HCT116 (cell line): ENCODE measurements at regions not wholly inside any gene's neighbourhood (a gene's known extent, or its start where the extent isn't known, plus 50 kb on each side); places are given as distances from the start of the nearest gene placed in this dataset.

ENCODE experiments used
- ATAC-seq: fragments of 200-7000 bp; cut with Tn5 transposase; 2 replicates; pipeline ENCODE4 v1.9.1; 2020; ENCODE audit warnings: mild to moderate bottlenecking, moderate library complexity
- BruUV-seq: library from RNA; stranded (reverse); fragments of 400-500 nt; replicated peaks from 2 replicates; lab custom pipeline; 2021; lab: Mats Ljungman, UMichigan
- CTCF ChIA-PET: fragments of 300-600 bp; sonication (Branson Sonifier 250); formaldehyde crosslinking; loops from one replicate; lab custom pipeline; 2021; ENCODE audit warnings: antibody characterized with exemption; lab: Charles Lee
- POLR2A ChIA-PET: fragments of 300-600, 350-600 bp; sonication (Branson Sonifier 250); formaldehyde crosslinking; loops from one replicate; lab custom pipeline; 2021; ENCODE audit warnings: antibody characterized with exemption; lab: Charles Lee
- RAD21 ChIA-PET, 2 experiments: fragments of 300-600 bp; sonication (Branson Sonifier 250); formaldehyde crosslinking; loops; one replicate each; lab custom pipeline; 2023; ENCODE audit warnings: low total read pairs in 2 of 2; ENCODE audit not compliant: uncharacterized antibody in 2 of 2, unreplicated experiment in 2 of 2, low non-redundant PET in 1 of 2; lab: Charles Lee
- DNase-seq: peaks from one replicate; pipeline ENCODE4 v3.0.0-alpha.2; 2010; ENCODE audit warnings: low read depth, low spot score
- H2AFZ ChIP-seq: fragments of 200-600 bp; shearing (Covaris generic), sonication (generic); 2 replicates; pipeline ENCODE4 v1.6.1; 2017; ENCODE audit warnings: low read depth, mixed run types, mixed read lengths, antibody characterized with exemption, low read length; ENCODE audit not compliant: poor library complexity, severe bottlenecking
- H3K27ac ChIP-seq: 2 replicates; pipeline ENCODE4 v1.5.1; 2012; ENCODE audit warnings: low read depth, low read length
- H3K27me3 ChIP-seq: fragments of 200-600 bp; sonication (generic); 2 replicates; pipeline ENCODE4 v1.6.1; 2016; ENCODE audit warnings: mixed run types, low read length, mixed read lengths; ENCODE audit not compliant: insufficient read depth
- H3K36me3 ChIP-seq, 2 experiments: fragments of 200-500 bp in 1 of 2; fragments of 200-600 bp in 1 of 2; sonication (Bioruptor generic) in 1 of 2; sonication (generic) in 1 of 2; 2 replicates each; pipeline versions ENCODE4 v1.5.1 to v1.6.1; 2014 to 2016; ENCODE audit warnings: low read length in 2 of 2, inconsistent platforms in 1 of 2, mixed read lengths in 1 of 2, mixed run types in 1 of 2; ENCODE audit not compliant: insufficient read depth in 2 of 2, control insufficient read depth in 1 of 2
- H3K4me1 ChIP-seq, 2 experiments: fragments of 200-600 bp in 1 of 2; sonication (generic) in 1 of 2; 2 replicates each; pipeline versions ENCODE4 v1.5.1 to v1.6.1; 2012 to 2017; ENCODE audit warnings: low read length in 2 of 2, inconsistent platforms in 1 of 2, mild to moderate bottlenecking in 1 of 2, mixed read lengths in 1 of 2, mixed run types in 1 of 2, moderate library complexity in 1 of 2; ENCODE audit not compliant: insufficient read depth in 2 of 2, control insufficient read depth in 1 of 2
- H3K4me2 ChIP-seq: fragments of 200-600 bp; sonication (generic); 2 replicates; pipeline ENCODE4 v1.6.1; 2017; ENCODE audit warnings: mixed run types, low read length, mixed read lengths
- H3K4me3 ChIP-seq, 2 experiments: fragments of 200-600 bp in 1 of 2; sonication (generic) in 1 of 2; replicated peaks in 1 of 2; 2 replicates each; pipeline ENCODE4 v1.5.1; 2011 to 2016; ENCODE audit warnings: low read length in 2 of 2, control low read depth in 1 of 2, low read depth in 1 of 2, mild to moderate bottlenecking in 1 of 2, mixed read lengths in 1 of 2, mixed run types in 1 of 2
- H3K79me2 ChIP-seq: fragments of 200-600 bp; sonication (generic); 2 replicates; pipeline ENCODE4 v1.6.1; 2017; ENCODE audit warnings: mild to moderate bottlenecking, mixed run types, low read length, moderate library complexity, mixed read lengths; ENCODE audit not compliant: insufficient read depth
- H3K9ac ChIP-seq: fragments of 200-600 bp; sonication (generic); 2 replicates; pipeline ENCODE4 v1.6.1; 2016; ENCODE audit warnings: low read length, mixed read lengths
- H3K9me2 ChIP-seq: fragments of 200-600 bp; sonication (generic), shearing (Covaris generic); 2 replicates; pipeline ENCODE4 v1.6.1; 2017; ENCODE audit warnings: mixed run types, mild to moderate bottlenecking, moderate library complexity; ENCODE audit not compliant: insufficient read depth
- H3K9me3 ChIP-seq, 2 experiments: fragments of 200-500 bp in 1 of 2; fragments of 200-600 bp in 1 of 2; sonication (Bioruptor generic) in 1 of 2; sonication (generic) in 1 of 2; 2 replicates each; pipeline ENCODE4 v1.6.1; 2014 to 2017; ENCODE audit warnings: low read length in 2 of 2, mixed read lengths in 2 of 2, inconsistent platforms in 1 of 2, low read depth in 1 of 2, mild to moderate bottlenecking in 1 of 2, mixed run types in 1 of 2, moderate library complexity in 1 of 2; ENCODE audit not compliant: control insufficient read depth in 1 of 2, insufficient read depth in 1 of 2
- H4K20me1 ChIP-seq: fragments of 200-600 bp; sonication (generic), shearing (Covaris generic); 2 replicates; pipeline ENCODE4 v1.6.1; 2017; ENCODE audit warnings: mixed run types, mild to moderate bottlenecking, moderate library complexity; ENCODE audit not compliant: insufficient read depth
- CBX3 ChIP-seq: IDR thresholded peaks from 2 replicates; pipeline ENCODE4 v1.6.1; 2012; ENCODE audit warnings: low read depth
- CEBPB ChIP-seq: IDR thresholded peaks from 2 replicates; pipeline ENCODE4 v1.6.1; 2012; ENCODE audit warnings: low read depth
- EGR1 ChIP-seq: IDR thresholded peaks from 2 replicates; pipeline ENCODE4 v1.6.1; 2012; ENCODE audit warnings: low read depth
- EZH2 ChIP-seq: fragments of 200-600 bp; sonication (generic); IDR thresholded peaks from 2 replicates; pipeline ENCODE4 v1.6.1; 2017; ENCODE audit warnings: antibody characterized with exemption, mixed run types
- EZH2phosphoT487 ChIP-seq: fragments of 200-600 bp; IDR thresholded peaks from 2 replicates; pipeline ENCODE4 v1.6.1; 2018; ENCODE audit warnings: antibody characterized with exemption, borderline replicate concordance
- JUND ChIP-seq: IDR thresholded peaks from 2 replicates; pipeline ENCODE4 v1.6.1; 2012
- POLR2A ChIP-seq: IDR thresholded peaks from 2 replicates; pipeline ENCODE4 v1.7.0; 2011; ENCODE audit warnings: borderline replicate concordance; ENCODE audit not compliant: insufficient read depth, insufficient read length; ENCODE audit errors: extremely low read depth
- POLR2AphosphoS5 ChIP-seq: IDR thresholded peaks from 2 replicates; pipeline ENCODE4 v1.6.1; 2011; ENCODE audit warnings: mild to moderate bottlenecking, low read depth, low read length, moderate library complexity
- SIN3A ChIP-seq: IDR thresholded peaks from 2 replicates; pipeline ENCODE4 v1.6.1; 2012; ENCODE audit warnings: low read depth
- SP1 ChIP-seq: IDR thresholded peaks from 2 replicates; pipeline ENCODE4 v1.6.1; 2012; ENCODE audit warnings: low read depth
- SRF ChIP-seq: IDR thresholded peaks from 2 replicates; pipeline ENCODE4 v1.6.1; 2012; ENCODE audit warnings: low read depth
- TCF7L2 ChIP-seq: IDR thresholded peaks from 2 replicates; pipeline ENCODE4 v1.7.0; 2011; ENCODE audit warnings: borderline replicate concordance, inconsistent platforms; ENCODE audit not compliant: insufficient read depth, insufficient read length; ENCODE audit errors: extremely low read depth
- ZBTB33 ChIP-seq: IDR thresholded peaks from 2 replicates; pipeline ENCODE4 v1.6.1; 2011; ENCODE audit warnings: mild to moderate bottlenecking, low read length, moderate library complexity; ENCODE audit not compliant: insufficient replicate concordance; ENCODE audit errors: extremely low read depth
- ZFX ChIP-seq: fragments of 450-650 bp; IDR thresholded peaks from 2 replicates; pipeline ENCODE4 v1.6.1; 2017
- intact Hi-C: fragments of 100-400 bp; cut with micrococcal nuclease; formaldehyde crosslinking; loops from 2 replicates; pipeline ENCODE4 v1.10.0; 2022
- TF ChIP-seq, protein P1 (sequence below): IDR thresholded peaks from 2 replicates; pipeline ENCODE4 v1.6.1; 2012
- TF ChIP-seq, protein P2 (sequence below): IDR thresholded peaks from 2 replicates; pipeline ENCODE4 v1.6.1; 2012; ENCODE audit warnings: low read depth

DNA sequence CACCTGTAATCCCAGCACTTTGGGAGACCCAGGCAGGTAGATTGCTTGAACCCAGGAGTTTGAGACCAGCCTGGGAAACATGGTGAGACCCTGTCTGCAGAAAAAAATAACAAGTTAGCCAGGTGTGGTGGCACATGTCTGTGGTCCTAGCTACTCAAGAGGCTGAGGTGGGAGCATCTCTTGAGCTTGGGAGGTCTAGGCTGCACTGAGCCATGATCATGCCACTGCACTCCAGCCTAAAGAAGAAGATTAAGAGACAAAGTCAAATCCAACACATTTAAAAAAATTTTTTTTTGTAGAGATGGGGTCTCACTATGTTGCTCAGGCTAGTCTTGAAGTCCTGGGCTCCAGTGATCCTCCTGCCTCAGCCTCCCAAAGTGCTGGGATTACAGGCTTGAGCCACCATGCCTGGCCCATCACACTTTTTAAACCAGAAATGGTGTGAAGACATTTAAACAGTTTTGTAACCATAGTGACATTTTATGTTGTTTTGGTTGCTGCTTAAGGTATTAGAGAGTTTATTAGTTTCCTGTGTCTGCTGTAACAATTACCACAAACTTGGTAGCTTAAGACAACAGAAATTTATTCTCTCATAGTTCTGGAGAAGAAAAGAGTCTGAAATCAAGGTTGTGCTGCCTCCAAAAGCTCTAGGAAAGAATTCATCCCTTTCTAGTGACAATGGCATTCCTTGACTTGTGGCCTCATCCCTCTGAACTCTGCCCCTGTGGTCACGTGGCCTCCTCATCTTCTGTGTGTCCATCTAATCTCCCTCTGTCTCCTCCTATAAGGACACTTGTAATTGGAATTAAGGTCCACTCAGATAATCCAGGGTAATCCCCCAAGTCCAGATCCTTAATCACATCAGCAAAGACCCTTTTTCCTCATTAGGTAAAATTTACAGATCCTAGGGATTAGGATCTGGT, 104.6 kb upstream of the TNFAIP3 start:
- Histone ChIP-seq H3K27ac (no peak overlapping the region), H3K9ac (no peak overlapping the region), H3K79me2 (no peaks in the 10 kb centered on the region), H2AFZ (no peak overlapping the region), H3K4me3 (no peak overlapping the region), H3K4me2 (no peak overlapping the region), H3K9me2 (no peaks in the 10 kb centered on the region), H3K4me1 (no peaks in the 10 kb centered on the region; a peak in 1 of 4 replicates), H4K20me1 (no peaks in the 10 kb centered on the region), H3K27me3 (no peaks in the 10 kb centered on the region), H3K36me3 (no peaks in the 10 kb centered on the region), H3K9me3 (no peaks in the 10 kb centered on the region)
- no TSS peak for BruUV-seq
- TF ChIP-seq EGR1, result no peak
- TF ChIP-seq EZH2, result no peak
- TF ChIP-seq, protein P1, sequence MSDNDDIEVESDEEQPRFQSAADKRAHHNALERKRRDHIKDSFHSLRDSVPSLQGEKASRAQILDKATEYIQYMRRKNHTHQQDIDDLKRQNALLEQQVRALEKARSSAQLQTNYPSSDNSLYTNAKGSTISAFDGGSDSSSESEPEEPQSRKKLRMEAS, result no peak
- TF ChIP-seq SIN3A, result no peak
- TF ChIP-seq ZFX, result no peak
- no peak for TF ChIP-seq TCF7L2
- no peak for TF ChIP-seq POLR2AphosphoS5
- no peak for TF ChIP-seq CEBPB
- no peak for TF ChIP-seq SP1
- ATAC-seq (no peak), DNase-seq (no peak)
- intact Hi-C loops, result no loop called here
- CTCF ChIA-PET, result no interaction called here
- RAD21 ChIA-PET, result no interaction called here
- POLR2A ChIA-PET, result no interaction called here

DNA sequence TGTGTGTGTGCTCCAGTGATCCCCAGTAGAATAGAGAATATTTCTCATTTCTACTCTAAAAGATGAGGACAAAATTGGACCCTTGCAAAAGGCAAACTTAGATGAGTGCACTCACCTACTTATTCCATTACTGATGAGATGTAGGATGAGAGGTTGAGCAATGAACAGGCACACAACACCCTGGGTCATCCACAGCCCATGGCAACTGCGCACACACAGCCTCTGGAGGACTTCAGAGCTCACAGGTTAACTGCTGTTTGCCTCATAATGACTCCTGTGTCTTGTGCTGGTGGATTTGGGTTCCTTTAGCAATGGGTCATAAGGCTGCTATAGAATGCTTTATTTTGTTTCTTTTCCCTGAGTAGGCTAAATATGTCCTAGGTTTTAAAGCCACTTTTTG, 103.6 kb upstream of the TNFAIP3 start:
- Histone ChIP-seq H3K36me3 (no peaks in the 10 kb centered on the region), H3K9me2 (no peaks in the 10 kb centered on the region), H2AFZ (no peak overlapping the region), H3K4me2 (no peak overlapping the region), H3K9ac (no peak overlapping the region), H3K27ac (no peak overlapping the region), H3K4me3 (no peak overlapping the region), H3K27me3 (no peaks in the 10 kb centered on the region), H3K4me1 (no peaks in the 10 kb centered on the region; a peak in 1 of 4 replicates), H3K9me3 (no peaks in the 10 kb centered on the region), H4K20me1 (no peaks in the 10 kb centered on the region), H3K79me2 (no peaks in the 10 kb centered on the region)
- no TSS peak for BruUV-seq
- intact Hi-C loops, result no loop called here
- ATAC-seq (no peak), DNase-seq (no peak)
- ChIA-PET RAD21 (no interaction called here), POLR2A (no interaction called here), CTCF (no interaction called here)
- TF ChIP-seq, protein P2, sequence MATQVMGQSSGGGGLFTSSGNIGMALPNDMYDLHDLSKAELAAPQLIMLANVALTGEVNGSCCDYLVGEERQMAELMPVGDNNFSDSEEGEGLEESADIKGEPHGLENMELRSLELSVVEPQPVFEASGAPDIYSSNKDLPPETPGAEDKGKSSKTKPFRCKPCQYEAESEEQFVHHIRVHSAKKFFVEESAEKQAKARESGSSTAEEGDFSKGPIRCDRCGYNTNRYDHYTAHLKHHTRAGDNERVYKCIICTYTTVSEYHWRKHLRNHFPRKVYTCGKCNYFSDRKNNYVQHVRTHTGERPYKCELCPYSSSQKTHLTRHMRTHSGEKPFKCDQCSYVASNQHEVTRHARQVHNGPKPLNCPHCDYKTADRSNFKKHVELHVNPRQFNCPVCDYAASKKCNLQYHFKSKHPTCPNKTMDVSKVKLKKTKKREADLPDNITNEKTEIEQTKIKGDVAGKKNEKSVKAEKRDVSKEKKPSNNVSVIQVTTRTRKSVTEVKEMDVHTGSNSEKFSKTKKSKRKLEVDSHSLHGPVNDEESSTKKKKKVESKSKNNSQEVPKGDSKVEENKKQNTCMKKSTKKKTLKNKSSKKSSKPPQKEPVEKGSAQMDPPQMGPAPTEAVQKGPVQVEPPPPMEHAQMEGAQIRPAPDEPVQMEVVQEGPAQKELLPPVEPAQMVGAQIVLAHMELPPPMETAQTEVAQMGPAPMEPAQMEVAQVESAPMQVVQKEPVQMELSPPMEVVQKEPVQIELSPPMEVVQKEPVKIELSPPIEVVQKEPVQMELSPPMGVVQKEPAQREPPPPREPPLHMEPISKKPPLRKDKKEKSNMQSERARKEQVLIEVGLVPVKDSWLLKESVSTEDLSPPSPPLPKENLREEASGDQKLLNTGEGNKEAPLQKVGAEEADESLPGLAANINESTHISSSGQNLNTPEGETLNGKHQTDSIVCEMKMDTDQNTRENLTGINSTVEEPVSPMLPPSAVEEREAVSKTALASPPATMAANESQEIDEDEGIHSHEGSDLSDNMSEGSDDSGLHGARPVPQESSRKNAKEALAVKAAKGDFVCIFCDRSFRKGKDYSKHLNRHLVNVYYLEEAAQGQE, result no peak
- TF ChIP-seq CEBPB (no peak), POLR2A (no peak), EZH2phosphoT487 (no peak), EZH2 (no peak), CBX3 (no peak), JUND (no peak), ZBTB33 (no peak), SRF (no peak), POLR2AphosphoS5 (no peak)
